PC-3 (cell line): ENCODE measurements at regions not wholly inside any gene's neighbourhood (a gene's known extent, or its start where the extent isn't known, plus 50 kb on each side); places are given as distances from the start of the nearest gene placed in this dataset.

Experiments
- ATAC-seq: fragments of 200-7000 bp; cut with Tn5 transposase; 2 replicates; pipeline ENCODE4 v1.9.1; 2020; ENCODE audit warnings: mild to moderate bottlenecking, moderate library complexity
- BruUV-seq: library from RNA; stranded (reverse); fragments of 400-500 nt; replicated peaks from 2 replicates; lab custom pipeline; 2021; lab: Mats Ljungman, UMichigan
- CTCF ChIA-PET: fragments of 300-600 bp; sonication (Branson Sonifier 250); formaldehyde crosslinking; loops from one replicate; lab custom pipeline; 2022; ENCODE audit warnings: antibody characterized with exemption; lab: Charles Lee
- POLR2A ChIA-PET: fragments of 300-600 bp; sonication (Branson Sonifier 250); formaldehyde crosslinking; loops from one replicate; lab custom pipeline; 2022; ENCODE audit warnings: antibody characterized with exemption; ENCODE audit not compliant: unreplicated experiment; lab: Charles Lee
- DNase-seq: peaks from one replicate; pipeline ENCODE4 v3.0.0-alpha.2; 2015
- H2AFZ ChIP-seq: fragments of 300-600 bp; sonication (generic); 2 replicates; pipeline ENCODE4 v1.6.0; 2016; ENCODE audit warnings: antibody characterized with exemption, low read length
- H3F3A ChIP-seq: fragments of 300-600 bp; sonication (generic); one replicate; pipeline ENCODE4 v1.6.0; 2017; ENCODE audit warnings: antibody characterized with exemption, low read length, control low read depth, mild to moderate bottlenecking; ENCODE audit not compliant: unreplicated experiment
- H3K27ac ChIP-seq: fragments of 300-600 bp; sonication (generic); 2 replicates; pipeline ENCODE4 v1.5.1; 2016; ENCODE audit warnings: mild to moderate bottlenecking, low read length
- H3K27me3 ChIP-seq: fragments of 300-600 bp; sonication (generic); 2 replicates; pipeline ENCODE4 v1.6.1; 2016; ENCODE audit warnings: low read length, mixed read lengths
- H3K36me3 ChIP-seq: fragments of 300-600 bp; sonication (generic); 2 replicates; pipeline ENCODE4 v1.6.1; 2016; ENCODE audit warnings: low read depth, mixed run types, low read length, mixed read lengths
- H3K4me1 ChIP-seq: fragments of 300-600 bp; sonication (generic); 2 replicates; pipeline ENCODE4 v1.5.1; 2016; ENCODE audit warnings: low read length; ENCODE audit not compliant: insufficient read depth
- H3K4me2 ChIP-seq: fragments of 300-600 bp; sonication (generic); 2 replicates; pipeline ENCODE4 v1.6.0; 2016; ENCODE audit warnings: low read length
- H3K4me3 ChIP-seq: fragments of 300-600 bp; sonication (generic); 2 replicates; pipeline ENCODE4 v1.5.1; 2016; ENCODE audit warnings: mild to moderate bottlenecking, low read length, mixed read lengths
- H3K79me2 ChIP-seq: fragments of 300-600 bp; sonication (generic); 2 replicates; pipeline ENCODE4 v1.6.1; 2017; ENCODE audit warnings: low read length, mixed read lengths
- H3K9ac ChIP-seq: fragments of 300-600 bp; sonication (generic); 2 replicates; pipeline ENCODE4 v1.6.0; 2016; ENCODE audit warnings: mild to moderate bottlenecking, low read length
- H3K9me2 ChIP-seq: fragments of 300-600 bp; sonication (generic); replicated peaks from 2 replicates; pipeline ENCODE4 v1.6.1; 2016; ENCODE audit warnings: mixed run types, low read length, mixed read lengths
- H3K9me3 ChIP-seq: fragments of 300-600 bp; sonication (generic); 2 replicates; pipeline ENCODE4 v1.6.1; 2016; ENCODE audit warnings: low read length, mixed read lengths
- H4K20me1 ChIP-seq: fragments of 300-600 bp; sonication (generic); 2 replicates; pipeline ENCODE4 v1.6.1; 2016; ENCODE audit warnings: low read length, mixed read lengths
- EZH2 ChIP-seq: fragments of 300-600 bp; sonication (generic); IDR thresholded peaks from one replicate; pipeline ENCODE4 v1.6.1; 2017; ENCODE audit warnings: antibody characterized with exemption, mild to moderate bottlenecking, low read length; ENCODE audit not compliant: unreplicated experiment
- EZH2phosphoT487 ChIP-seq: fragments of 300-600 bp; sonication (generic); IDR thresholded peaks from 2 replicates; pipeline ENCODE4 v1.6.1; 2018; ENCODE audit warnings: mild to moderate bottlenecking, antibody characterized with exemption, low read length, borderline replicate concordance
- intact Hi-C: fragments of 100-400 bp; cut with micrococcal nuclease; formaldehyde crosslinking; loops from 2 replicates; pipeline ENCODE4 v1.9.0; 2023
- TF ChIP-seq, protein P1 (sequence below): fragments of 300-600 bp; sonication (generic); conservative IDR thresholded peaks from 2 replicates; pipeline ENCODE4 v1.5.1; 2017; ENCODE audit warnings: antibody characterized with exemption, low read depth, mild to moderate bottlenecking, low read length

DNA sequence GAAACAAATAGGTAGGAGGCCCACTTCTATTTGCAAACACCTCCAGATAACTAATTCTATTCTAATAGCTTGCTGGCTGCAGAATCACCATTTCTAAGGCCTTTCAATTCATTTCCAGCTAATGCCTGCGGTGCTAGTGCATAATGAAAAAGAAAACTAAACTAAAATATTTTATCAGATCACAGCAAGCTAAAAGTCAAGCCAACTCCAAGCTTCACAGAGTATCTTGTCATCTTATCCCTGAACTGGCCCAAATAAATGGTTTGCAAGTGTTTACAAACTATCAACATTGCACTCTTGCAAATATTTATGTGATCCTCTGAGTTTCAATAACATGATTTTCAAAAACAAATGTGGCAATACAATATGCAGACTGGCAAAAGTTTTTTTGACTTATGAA, 166.0 kb downstream of the IPMK start:
- no peak for ATAC-seq
- intact Hi-C loops = no loop called here
- POLR2A ChIA-PET = no interaction called here

DNA sequence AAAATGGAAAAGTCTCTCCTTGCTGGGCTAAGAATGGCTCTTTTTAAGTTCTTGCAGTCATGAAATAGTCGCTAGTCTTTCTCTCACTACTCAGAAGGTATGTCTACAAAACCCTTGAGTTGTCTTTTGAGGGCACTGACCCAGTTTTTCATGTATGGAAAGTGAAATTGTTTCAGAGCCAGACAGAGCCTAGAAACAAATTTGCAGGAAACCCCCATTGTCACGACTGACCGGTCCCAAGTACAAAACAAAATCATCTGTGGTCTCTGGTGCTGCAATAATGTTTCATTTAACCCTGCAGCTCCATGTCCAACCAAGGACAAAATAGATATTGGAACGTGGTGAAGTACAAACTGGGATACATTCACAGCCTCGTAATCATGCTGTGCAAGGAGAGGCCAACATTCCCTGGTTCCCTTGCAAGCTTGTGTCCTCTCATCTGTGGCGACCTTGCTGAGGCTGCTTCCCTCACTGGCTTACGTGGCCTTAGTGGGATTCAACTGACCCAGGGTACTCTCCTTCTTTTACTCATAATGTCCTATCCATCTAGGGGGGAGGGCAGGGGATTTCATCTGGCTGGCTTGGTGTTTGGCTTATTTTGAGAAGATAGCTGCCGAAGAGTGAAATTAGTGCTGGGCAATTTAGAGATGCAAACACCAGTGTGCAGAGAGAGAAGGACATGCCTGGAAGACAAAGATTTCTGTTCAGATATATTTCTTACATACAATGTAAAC, 172.5 kb downstream of the IPMK start:
- Histone ChIP-seq H3K36me3 (no peaks in the 10 kb centered on the region), H3K4me3 (no peak overlapping the region), H3K79me2 (no peaks in the 10 kb centered on the region), H3K9me2 (no peaks in the 10 kb centered on the region), H3K4me2 (no peak overlapping the region), H4K20me1 (no peaks in the 10 kb centered on the region), H3K4me1 (no peaks in the 10 kb centered on the region), H3K27ac (no peak overlapping the region), H3K27me3 (no peaks in the 10 kb centered on the region), H3F3A (no peaks in the 10 kb centered on the region), H3K9ac (no peak overlapping the region), H3K9me3 (no peaks in the 10 kb centered on the region), H2AFZ (no peak overlapping the region)
- intact Hi-C loops = no loop called here
- ATAC-seq (no peak), DNase-seq (no peak)
- ChIA-PET CTCF (no interaction called here), POLR2A (no interaction called here)
- no TSS peak for BruUV-seq
- TF ChIP-seq EZH2phosphoT487 (no peak), EZH2 (no peak)
- TF ChIP-seq, protein P1, sequence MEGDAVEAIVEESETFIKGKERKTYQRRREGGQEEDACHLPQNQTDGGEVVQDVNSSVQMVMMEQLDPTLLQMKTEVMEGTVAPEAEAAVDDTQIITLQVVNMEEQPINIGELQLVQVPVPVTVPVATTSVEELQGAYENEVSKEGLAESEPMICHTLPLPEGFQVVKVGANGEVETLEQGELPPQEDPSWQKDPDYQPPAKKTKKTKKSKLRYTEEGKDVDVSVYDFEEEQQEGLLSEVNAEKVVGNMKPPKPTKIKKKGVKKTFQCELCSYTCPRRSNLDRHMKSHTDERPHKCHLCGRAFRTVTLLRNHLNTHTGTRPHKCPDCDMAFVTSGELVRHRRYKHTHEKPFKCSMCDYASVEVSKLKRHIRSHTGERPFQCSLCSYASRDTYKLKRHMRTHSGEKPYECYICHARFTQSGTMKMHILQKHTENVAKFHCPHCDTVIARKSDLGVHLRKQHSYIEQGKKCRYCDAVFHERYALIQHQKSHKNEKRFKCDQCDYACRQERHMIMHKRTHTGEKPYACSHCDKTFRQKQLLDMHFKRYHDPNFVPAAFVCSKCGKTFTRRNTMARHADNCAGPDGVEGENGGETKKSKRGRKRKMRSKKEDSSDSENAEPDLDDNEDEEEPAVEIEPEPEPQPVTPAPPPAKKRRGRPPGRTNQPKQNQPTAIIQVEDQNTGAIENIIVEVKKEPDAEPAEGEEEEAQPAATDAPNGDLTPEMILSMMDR = no peak

More for the DNA sequence above, 166.0 kb downstream of the IPMK start:
- no peaks in the 10 kb centered on the region for H3K9me3 ChIP-seq
- H3K4me3 ChIP-seq = no peak overlapping the region
- H3K9me2 ChIP-seq = no peaks in the 10 kb centered on the region
- no peak overlapping the region for H2AFZ ChIP-seq
- H3K79me2 ChIP-seq = no peaks in the 10 kb centered on the region
- H3K27me3 ChIP-seq = no peaks in the 10 kb centered on the region
- H3K4me2 ChIP-seq = no peak overlapping the region
- TF ChIP-seq, protein P1 = no peak
- no peak for TF ChIP-seq EZH2
- no peak for TF ChIP-seq EZH2phosphoT487
- BruUV-seq = no TSS peak
- no peaks in the 10 kb centered on the region for H3K4me1 ChIP-seq
- CTCF ChIA-PET = no interaction called here
- H3K9ac ChIP-seq = no peak overlapping the region
- no peaks in the 10 kb centered on the region for H3F3A ChIP-seq
- H4K20me1 ChIP-seq = no peaks in the 10 kb centered on the region
- no peaks in the 10 kb centered on the region for H3K36me3 ChIP-seq
- no peak overlapping the region for H3K27ac ChIP-seq
- DNase-seq = no peak

DNA sequence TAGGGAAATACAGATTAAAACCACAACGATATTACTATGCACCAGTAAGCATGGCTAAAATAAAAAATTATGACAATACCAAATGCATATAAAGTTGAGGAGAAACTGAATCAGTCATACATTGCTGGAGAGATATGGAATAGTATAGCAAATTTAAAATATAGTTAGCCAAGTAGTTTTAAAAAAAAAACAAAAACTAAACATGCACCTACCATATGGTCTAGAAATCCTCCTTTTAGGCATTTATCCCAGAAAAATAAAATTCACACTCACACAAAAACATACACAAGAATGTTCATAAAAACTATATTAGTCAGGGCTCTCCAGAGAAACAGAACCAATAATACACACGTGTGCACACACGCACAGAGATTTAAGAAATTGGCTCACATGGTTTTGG, 175.8 kb downstream of the IPMK start:
- POLR2A ChIA-PET = no interaction called here
- TF ChIP-seq EZH2phosphoT487 (no peak), EZH2 (no peak)
- TF ChIP-seq, protein P1 = no peak
- Histone ChIP-seq H3K36me3 (no peaks in the 10 kb centered on the region), H3K79me2 (no peaks in the 10 kb centered on the region), H3F3A (no peaks in the 10 kb centered on the region), H3K9me2 (no peaks in the 10 kb centered on the region), H3K27me3 (0 out of 2 replicates have a peak, but pooled peaks cover 4% of the 10 kb centered on the region), H2AFZ (no peak overlapping the region), H3K9ac (no peak overlapping the region), H4K20me1 (no peaks in the 10 kb centered on the region), H3K27ac (no peak overlapping the region), H3K4me2 (no peak overlapping the region), H3K9me3 (no peaks in the 10 kb centered on the region), H3K4me1 (no peaks in the 10 kb centered on the region), H3K4me3 (no peak overlapping the region)
- no peak for DNase-seq
- intact Hi-C loops = no loop called here
- no peak for ATAC-seq
- BruUV-seq = no TSS peak
- CTCF ChIA-PET = no interaction called here
